Fibroblast of skin of right quadriceps (primary cell): ENCODE measurements at regions not wholly inside any gene's neighbourhood (a gene's known extent, or its start where the extent isn't known, plus 50 kb on each side); places are given as distances from the start of the nearest gene placed in this dataset.
A peak's percentile ranks its signal among the peaks of the same experiment; 100 is the strongest.
"Not testable (repeated sequence)": the region's sequence is repeated elsewhere in the genome, so short reads cannot be mapped to it uniquely, and the experiment has no call there.

Experiments used
- DNase-seq: peaks from one replicate; pipeline ENCODE4 v3.0.0-alpha.2; 2013

DNA sequence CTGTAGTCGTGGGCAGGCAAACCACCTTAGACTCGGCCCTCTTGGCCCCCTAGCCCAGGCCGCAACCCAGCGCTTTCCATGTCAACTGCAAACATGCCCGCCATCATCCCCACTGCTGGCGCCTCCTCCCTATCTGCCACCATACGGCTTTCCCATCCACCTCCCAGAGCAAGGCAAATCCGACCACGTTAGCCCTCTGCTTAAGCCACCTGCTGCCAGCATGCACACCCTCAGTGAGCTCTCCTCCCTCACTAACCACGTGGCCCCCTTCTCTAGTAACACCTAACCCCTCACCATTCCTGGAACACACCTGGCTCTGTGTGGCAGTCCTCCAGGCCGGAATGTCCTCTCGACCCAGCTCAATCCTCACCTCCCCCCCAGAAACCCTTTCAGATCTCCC lies 534.8 kb downstream of the TP53TG3F start:
- DNase-seq = not testable (repeated sequence)

DNA sequence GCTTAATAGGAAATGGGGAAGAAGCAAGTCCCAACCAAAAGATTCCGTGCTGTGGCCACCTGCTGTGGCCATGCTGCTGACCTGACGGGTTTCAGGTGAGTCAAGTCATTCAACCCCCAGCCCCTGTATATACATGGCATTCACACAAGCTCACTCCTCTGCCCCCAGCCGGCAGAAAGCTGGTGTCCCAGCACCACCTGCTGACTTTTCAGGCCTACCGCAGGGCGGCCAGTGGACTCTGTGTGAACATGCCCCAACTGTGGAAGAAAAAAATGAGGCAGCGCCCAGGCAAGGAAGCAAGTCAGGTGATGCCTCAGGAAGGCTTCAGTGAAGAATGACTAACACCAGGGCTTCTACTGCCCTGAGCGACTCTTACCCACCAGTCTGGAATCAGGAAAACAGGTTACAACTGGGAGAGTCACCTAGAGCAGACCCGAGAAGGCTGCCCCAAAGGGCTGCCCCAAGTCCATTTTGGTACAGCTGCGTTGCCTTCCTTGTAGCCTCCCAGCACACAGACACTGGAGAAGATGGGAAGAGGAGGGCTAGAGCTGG lies 536.5 kb downstream of the TP53TG3F start:
- DNase-seq = not testable (repeated sequence)

DNA sequence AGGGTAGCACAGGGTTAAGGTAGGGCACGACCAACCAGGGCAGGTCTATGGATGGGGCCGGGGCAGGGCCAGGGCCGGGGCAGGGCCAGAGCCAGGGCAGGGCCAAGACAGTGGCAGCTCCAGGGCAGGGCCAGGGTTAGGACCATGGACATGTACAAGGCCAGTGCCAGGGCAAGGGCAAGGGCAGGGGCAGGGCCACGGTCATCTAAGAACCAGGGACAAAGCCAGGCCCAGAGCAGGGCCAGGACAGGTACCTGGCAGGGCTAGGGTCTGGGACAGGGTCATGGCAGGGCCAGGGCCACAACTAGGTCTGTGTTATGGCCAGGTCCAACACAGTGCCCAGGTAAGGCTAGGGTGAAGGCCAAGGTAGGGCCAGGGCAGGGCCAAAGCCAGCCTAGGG lies 541.8 kb downstream of the TP53TG3F start:
- DNase-seq = not testable (repeated sequence)

DNA sequence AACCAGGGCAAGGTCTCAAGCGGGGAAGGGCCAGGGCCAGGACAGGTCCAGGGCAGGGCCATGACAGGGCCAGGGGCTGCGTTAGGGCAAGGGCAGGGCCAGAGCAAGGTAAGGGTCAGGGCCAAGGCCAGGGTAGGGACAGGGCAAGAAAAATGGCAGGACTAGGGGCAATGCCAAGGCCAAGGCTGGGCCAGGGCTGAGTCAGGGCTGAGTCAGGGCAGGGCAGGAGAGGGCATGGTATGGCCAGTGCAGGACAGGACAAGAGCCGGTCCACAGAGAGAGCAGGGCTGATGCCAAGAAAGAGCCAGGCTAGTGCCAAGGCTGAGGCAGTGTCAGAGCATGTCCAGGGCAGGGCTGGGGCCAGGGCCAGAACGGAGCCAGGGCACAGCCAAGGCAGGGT lies 542.5 kb downstream of the TP53TG3F start:
- not testable (repeated sequence) for DNase-seq

DNA sequence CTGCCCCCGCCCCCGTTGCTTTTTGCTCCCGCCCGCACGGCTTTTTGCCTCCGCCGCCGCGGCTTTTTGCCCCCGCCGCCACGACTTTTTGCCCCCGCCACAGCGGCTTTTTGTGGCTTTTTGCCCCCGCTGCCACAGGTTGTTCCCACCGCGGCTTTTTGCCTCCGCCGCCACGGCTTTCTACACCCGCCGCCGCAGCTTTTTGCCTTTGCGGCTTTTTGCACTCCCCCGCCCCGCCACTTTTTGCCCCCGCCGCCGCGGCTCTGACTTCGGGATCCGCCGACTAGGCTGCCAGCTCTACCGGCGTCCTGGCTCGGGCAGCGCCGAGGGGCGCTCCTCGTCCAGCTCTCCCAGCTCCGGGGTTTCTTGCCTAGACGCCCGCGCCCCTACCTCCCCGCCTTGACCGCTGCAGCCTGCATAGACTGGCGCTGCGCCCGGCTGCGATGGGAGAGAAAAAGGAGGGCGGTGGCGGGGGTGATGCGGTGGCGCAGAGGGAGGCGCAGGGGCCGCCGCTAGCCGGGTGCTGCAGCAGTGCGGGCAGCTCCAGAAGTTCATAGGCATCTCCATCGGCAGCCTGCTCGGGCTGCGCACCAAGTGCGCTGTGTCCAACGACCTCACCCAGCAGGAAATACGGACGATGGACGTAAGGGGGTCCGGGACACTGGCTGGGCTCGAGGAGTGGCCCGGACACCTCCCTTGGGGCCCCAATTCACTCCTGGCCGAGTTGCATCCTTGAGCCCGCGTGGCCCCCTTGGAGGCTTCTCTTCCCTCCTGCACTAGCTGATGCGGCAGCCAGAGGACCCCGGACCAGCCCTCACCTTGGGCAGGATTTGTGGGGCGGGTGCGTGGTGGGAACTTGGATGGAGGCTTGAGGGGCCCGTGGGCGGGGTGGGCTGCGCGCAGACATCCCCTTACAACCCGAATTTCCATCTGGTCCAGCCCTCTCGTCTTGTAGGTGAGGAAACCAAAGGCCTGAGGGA lies 555.7 kb downstream of the TP53TG3F start:
- not testable (repeated sequence) for DNase-seq

DNA sequence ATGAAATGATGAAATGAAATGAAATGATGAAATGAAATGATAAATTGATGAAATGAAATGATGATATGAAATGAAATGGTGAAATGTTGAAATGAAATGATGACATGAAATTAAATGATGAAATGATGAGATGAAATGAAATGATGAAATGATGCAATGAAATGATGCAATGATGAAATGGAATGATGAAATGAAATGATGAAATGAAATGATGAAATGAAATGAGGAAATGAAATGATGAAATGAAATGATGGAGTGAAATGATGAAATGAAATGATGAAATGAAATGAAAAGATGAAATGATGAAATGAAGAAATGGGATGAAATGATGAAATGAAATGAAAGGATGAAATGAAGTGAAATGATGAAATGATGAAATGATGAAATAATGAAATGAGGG lies 558.9 kb downstream of the TP53TG3F start:
- not testable (repeated sequence) for DNase-seq

DNA sequence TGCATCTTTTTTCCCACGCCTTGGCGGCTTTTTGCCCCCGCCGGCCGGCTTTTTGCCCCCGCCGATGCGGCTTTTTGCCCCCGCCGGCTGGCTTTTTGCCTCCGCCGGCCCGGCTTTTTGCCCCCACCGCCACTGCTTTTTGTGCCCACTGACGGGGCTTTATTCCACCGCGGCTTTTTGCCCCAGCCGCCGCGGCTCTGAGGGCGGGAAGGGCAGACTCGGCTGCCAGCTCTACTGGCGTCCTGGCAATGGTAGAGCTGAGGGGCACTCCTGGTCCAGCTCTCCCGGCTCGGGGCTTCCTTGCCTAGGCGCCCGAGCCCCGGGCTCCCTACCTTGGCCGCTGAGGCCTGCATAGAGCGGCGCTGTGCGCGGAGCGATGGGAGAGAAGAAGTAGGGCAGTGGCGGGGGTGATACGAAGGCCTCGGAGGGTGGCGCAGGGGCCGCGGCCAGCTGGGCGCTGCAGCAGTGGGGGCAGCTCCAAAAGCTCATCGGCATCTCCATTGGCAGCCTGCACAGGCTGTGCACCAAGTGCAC lies 591.4 kb downstream of the TP53TG3F start:
- DNase-seq = no peak

DNA sequence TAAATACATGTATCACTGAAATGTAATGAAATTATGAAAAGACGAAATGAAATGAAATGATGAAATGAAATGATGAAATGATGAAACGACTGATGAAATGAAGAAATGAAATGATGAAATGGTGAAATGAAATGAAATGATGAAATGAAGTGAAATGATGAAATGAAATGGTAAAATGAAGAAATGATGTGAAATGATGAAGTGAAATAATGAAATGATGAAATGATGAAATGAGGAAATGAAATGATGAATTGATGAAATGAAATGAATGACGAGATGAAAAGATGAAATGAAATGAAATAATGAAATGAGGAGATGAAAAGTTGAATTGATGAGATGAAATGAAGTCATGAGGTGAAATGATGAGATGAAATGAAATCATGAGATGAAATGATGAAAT lies 594.7 kb downstream of the TP53TG3F start:
- no peak for DNase-seq

DNA sequence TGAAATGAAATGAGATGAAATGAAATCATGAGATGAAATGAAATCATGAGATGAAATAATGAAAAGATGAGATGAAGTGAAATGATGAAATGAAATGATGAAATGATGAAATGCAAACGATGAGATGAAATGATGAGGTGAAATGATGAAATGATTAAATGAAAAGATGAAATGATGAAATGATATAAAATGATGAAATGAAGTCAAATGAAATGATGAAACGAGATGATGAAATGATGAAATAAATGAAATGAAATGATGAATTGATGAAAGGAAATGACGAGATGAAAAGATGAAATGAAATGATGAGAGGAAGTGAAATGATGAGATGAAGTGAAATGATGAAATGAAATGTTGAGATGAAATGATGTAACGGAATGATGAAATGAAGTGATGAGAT lies 595.6 kb downstream of the TP53TG3F start:
- no peak for DNase-seq

DNA sequence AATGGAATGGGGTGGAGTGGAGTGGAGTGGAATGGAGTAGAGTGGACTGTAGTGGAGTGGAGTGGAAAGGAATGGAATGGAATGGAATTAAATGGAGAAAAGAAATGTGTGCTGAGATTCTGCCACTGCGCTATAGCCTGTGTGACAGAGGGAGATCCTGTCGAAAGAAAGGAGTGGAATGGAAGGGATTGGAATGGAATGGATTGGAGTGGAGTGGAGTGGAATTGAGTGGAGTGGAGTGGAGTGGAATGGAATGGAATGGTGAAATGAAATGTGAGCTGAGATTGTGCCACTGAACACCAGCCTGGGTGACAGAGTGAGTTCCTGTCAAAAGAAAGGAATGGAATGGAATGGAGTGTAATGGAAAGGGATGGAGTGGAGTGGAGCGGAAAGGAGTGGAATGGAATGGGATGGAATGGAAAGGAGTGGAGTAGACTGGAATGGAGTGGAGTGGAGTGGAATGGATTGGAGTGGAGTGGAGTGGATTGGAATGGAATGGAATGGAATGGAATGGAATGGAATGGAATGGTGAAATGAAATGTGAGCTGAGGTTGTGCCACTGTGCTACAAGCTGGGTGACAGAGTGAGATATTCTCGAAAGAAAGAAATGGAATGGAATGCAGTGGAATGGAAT lies 603.3 kb downstream of the TP53TG3F start:
- DNase-seq = not testable (repeated sequence)

DNA sequence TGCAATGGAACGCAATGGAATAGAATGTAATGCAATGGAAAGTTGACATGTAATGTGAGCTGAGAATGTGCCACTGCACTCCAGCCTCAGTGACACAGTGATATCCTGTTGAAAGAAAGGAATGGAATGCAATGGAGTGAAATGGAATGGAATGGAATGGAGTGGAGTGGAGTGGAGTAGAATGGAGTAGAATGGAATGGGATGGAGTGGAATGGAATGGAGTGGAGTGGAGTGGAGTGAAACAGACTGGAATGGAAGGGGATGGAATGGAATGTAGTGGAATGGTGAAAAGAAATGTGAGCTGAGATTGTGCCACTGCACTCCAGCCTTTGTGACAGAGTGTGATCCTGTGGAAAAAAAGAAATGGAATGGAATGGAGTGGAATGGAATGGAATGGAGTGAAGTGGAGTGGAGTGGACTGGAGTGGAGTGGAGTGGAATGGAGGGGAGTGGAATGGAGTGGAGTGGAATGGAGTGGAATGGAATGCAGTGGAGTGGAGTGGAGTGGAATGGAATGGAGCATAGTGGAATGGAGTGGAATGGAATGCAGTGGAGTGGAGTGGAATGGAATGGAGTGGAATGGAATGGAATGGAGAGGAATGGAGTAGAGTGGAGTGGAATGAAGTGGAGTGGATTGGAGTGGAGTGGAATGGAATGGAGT lies 604.2 kb downstream of the TP53TG3F start:
- DNase-seq = not testable (repeated sequence)

DNA sequence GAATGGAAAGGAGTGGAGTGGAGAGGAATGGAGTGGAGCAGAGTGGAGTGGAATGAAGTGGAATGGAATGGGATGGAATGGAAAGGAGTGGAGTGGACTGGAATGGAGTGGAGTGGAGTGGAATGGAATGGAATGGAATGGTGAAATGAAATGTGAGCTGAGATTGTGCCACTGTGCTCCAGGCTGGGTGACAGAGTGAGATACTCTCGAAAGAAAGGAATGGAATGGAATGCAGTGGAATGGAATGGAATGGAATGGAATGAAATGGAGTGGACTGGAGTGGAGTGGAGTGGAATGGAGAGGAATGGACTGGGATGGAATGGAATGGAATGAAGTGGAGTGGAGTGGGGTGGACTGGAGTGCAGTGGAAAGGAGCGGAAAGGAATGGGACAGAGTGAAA lies 605.2 kb downstream of the TP53TG3F start:
- DNase-seq = not testable (repeated sequence)

DNA sequence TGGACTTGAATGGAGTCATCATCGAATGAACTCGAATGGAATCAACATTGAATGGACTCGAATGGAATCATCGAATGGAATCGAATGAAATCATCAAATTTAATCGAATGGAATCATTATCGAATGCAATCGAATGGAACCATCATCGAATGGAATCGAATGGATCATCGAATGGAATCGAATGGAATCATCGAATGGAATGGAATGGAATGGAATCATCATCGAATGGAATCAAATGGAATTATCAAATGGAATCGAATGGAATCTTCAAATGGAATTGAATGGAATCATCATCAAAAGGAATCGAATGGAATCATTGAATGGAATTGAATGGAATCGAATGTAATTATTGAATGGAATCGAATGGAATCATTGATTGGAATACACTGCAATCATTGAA lies 610.3 kb downstream of the TP53TG3F start:
- not testable (repeated sequence) for DNase-seq

DNA sequence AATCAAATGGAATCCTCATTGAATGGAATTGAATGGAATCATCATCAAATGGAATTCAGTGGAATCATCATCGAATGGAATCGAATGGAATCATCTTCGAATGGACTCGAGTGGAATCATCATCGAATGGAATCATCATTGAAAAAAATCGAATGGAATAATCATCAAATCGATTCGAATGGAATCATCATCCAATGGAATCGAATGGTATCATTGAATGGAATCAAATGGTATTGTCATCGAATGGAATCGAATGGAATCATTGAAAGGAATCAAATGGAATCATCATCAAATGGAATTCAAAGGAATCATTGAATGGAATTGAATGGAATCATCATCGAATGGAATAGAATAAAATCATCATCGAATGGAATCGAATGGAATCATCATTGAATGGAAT lies 619.3 kb downstream of the TP53TG3F start:
- DNase-seq = peak; percentile 20

DNA sequence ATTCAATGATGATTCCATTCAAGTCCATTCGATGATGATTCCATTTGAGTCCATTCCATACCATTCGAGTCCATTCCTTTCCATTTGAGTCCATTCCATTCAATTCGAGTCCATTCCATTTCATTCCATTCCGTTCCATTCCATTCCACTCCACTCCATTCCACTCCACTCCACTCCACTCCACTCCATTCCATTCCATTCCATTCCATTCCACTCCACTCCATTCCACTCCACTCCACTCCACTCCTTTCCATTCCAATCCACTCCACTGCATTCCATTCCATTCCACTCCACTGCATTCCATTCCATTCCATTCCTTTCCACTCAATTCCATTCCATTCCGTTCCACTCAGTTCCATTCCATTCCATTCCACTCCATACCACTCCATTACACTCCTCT lies 625.6 kb downstream of the TP53TG3F start:
- DNase-seq = not testable (repeated sequence)

DNA sequence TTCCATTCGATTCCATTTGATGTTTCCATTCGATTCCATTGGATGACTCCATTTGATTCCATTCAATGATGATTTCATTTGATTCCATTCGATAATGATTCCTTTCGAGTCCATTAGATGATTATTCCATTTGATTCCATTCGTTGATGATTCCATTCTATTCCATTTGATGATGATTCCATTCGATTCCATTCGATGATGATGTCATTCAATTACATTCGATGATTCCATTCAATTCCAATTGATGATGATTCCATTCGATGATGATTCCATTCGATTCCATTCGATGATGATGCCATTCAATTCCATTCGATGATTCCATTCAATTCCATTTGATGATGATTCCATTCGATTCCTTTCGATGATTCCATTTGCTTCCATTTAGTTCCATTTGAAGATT lies 635.6 kb downstream of the TP53TG3F start:
- not testable (repeated sequence) for DNase-seq

DNA sequence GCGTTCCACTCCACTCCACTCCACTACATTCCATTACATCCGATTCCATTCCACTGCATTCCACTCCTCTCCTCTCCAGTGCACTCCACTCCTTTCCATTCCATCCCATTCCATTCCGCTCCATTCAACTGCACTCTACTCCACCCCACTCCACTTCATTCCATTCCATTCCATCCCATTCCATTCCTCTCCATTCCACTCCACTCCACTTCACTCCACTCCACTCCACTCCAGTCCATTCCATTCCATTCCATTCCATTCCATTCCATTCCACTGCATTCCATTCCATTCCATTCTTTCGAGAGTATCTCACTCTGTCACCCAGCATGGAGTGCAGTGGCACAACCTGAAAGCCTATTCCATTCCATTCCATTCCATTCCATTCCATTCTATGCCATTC lies 637.5 kb downstream of the TP53TG3F start:
- DNase-seq = not testable (repeated sequence)

DNA sequence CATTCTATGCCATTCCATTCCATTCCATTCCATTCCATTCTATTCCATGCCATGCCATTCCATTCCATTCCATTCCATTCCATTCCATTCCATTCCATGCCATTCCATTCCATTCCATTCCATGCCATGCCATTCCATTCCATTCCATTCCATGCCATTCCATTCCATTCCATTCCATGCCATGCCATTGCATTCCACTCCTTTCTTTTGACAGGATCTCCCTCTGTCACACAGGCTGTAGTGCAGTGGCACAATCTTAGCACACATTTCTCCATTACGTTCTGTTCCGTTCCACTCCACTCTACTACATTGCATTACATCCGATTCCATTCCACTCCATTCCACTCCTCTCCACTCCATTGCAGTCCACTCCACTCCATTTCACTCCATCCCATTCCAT lies 637.9 kb downstream of the TP53TG3F start:
- not testable (repeated sequence) for DNase-seq

DNA sequence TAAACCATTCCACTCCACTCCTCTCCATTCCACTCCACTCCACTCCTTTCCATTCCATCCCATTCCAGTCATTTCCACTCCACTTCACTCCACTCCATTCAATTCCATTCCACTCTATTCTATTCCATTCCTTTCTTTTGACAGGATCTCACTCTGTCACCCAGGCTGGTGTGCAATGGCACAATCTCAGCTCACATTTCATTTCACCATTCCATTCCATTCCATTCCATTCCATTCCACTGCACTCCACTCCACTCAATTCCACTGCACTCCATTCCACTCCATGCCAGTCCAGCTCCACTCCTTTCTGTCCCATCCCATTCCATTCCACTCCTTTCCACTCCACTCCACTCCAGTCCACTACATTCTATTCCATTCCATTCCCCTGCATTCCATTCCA lies 638.6 kb downstream of the TP53TG3F start:
- not testable (repeated sequence) for DNase-seq

DNA sequence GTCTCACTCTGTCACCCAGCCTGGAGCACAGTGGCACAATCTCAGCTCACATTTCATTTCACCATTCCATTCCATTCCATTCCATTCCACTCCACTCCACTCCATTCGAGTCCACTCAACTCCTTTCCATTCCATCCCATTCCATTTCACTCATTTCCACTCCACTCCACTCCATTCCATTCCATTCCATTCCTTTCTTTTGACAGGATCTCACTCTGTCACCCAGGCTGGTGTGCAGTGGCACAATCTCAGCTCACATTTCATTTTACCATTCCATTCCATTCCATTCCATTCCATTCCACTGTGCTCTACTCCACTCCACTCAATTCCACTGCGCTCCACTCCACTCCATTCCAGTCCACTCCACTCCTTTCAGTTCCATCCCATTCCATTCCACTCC lies 639.6 kb downstream of the TP53TG3F start:
- DNase-seq = not testable (repeated sequence)
